ENCODE measurements at regions not wholly inside any gene's neighbourhood (a gene's known extent, or its start where the extent isn't known, plus 50 kb on each side); places are given as distances from the start of the nearest gene placed in this dataset.

DNA sequence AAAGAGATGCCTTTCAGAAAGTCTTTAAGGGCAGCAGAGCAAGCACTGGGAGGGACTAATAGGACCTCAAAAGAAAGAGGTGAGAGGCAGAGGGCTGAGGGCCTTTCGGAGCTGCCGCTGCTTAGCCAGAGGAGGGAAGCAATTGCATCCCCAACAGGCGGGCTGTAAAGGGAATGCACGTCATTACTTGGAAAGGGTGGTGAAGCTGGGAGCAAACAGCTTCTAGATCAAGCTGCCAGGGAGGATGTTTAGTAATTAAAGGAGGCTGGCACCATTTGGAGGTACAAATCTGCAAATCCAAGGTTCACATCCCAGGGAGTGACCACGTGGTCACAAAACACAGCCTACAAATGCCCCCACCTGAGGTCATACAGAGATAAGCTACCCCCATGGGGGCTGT lies 429.0 kb upstream of the RBFOX1 start:
- ChIA-PET CTCF (no interaction called here), POLR2A (no interaction called here)
- TF ChIP-seq LEF1 (IDR thresholded peaks at IDR 0.05; ENCODE audit: borderline replicate concordance): no peak
- TF ChIP-seq ARNT (IDR thresholded peaks at IDR 0.05): no peak
- no peak for TF ChIP-seq FOXM1 (IDR thresholded peaks at IDR 0.05; ENCODE audit: borderline replicate concordance)
- TF ChIP-seq, protein P1, sequence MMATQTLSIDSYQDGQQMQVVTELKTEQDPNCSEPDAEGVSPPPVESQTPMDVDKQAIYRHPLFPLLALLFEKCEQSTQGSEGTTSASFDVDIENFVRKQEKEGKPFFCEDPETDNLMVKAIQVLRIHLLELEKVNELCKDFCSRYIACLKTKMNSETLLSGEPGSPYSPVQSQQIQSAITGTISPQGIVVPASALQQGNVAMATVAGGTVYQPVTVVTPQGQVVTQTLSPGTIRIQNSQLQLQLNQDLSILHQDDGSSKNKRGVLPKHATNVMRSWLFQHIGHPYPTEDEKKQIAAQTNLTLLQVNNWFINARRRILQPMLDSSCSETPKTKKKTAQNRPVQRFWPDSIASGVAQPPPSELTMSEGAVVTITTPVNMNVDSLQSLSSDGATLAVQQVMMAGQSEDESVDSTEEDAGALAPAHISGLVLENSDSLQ (IDR thresholded peaks at IDR 0.05): no peak
- no peak for TF ChIP-seq HDGF (IDR thresholded peaks at IDR 0.05; ENCODE audit: borderline replicate concordance)
- no peak for TF ChIP-seq CTBP1 (IDR thresholded peaks at IDR 0.05; ENCODE audit: borderline replicate concordance)
- no peak for TF ChIP-seq SP1 (IDR thresholded peaks at IDR 0.05)
- TF ChIP-seq ELF4 (IDR thresholded peaks at IDR 0.05): no peak
- no peak for TF ChIP-seq FOXK2 (IDR thresholded peaks at IDR 0.05)
- no peak for TF ChIP-seq TARDBP (IDR thresholded peaks at IDR 0.05)
- no peak for TF ChIP-seq FOXA1 (IDR thresholded peaks at IDR 0.05)
- TF ChIP-seq SUZ12 (IDR thresholded peaks at IDR 0.05): no peak
- TF ChIP-seq BHLHE40 (IDR thresholded peaks at IDR 0.05; ENCODE audit: borderline replicate concordance): no peak
- no peak for TF ChIP-seq L3MBTL2 (conservative IDR thresholded peaks at IDR 0.05)
- TF ChIP-seq NFRKB (IDR thresholded peaks at IDR 0.05): no peak
- TF ChIP-seq ZNF384 (IDR thresholded peaks at IDR 0.05): no peak
- no peak for DNase-seq (ENCODE audit: extremely low spot score)

DNA sequence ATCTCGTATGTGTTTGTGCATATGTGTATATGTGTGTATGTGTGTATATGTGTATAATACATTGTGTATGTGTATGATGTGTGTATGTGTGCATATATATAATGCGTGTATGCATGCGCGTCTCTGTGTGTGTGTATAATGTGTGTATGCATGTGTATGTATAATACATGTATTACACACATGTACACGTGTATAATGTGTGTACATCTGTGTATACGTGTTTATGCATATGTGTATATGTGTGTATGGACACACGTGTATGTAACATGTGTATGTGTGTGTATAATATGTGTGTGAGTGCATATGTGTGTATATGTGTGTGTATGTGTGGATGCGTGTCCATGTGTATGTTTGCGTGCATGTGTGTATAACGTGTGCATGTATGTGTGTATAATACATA lies 433.7 kb upstream of the RBFOX1 start:
- ChIA-PET POLR2A (no interaction called here), CTCF (no interaction called here)
- TF ChIP-seq LEF1 (IDR thresholded peaks at IDR 0.05; ENCODE audit: borderline replicate concordance) (no peak), NFRKB (IDR thresholded peaks at IDR 0.05) (no peak), HDGF (IDR thresholded peaks at IDR 0.05; ENCODE audit: borderline replicate concordance) (no peak), BHLHE40 (IDR thresholded peaks at IDR 0.05; ENCODE audit: borderline replicate concordance) (no peak), ZNF384 (IDR thresholded peaks at IDR 0.05) (no peak), SUZ12 (IDR thresholded peaks at IDR 0.05) (no peak), ELF4 (IDR thresholded peaks at IDR 0.05) (no peak), SP1 (IDR thresholded peaks at IDR 0.05) (no peak), FOXA1 (IDR thresholded peaks at IDR 0.05) (no peak), ARNT (IDR thresholded peaks at IDR 0.05) (no peak)
- no peak for DNase-seq (ENCODE audit: extremely low spot score)

DNA sequence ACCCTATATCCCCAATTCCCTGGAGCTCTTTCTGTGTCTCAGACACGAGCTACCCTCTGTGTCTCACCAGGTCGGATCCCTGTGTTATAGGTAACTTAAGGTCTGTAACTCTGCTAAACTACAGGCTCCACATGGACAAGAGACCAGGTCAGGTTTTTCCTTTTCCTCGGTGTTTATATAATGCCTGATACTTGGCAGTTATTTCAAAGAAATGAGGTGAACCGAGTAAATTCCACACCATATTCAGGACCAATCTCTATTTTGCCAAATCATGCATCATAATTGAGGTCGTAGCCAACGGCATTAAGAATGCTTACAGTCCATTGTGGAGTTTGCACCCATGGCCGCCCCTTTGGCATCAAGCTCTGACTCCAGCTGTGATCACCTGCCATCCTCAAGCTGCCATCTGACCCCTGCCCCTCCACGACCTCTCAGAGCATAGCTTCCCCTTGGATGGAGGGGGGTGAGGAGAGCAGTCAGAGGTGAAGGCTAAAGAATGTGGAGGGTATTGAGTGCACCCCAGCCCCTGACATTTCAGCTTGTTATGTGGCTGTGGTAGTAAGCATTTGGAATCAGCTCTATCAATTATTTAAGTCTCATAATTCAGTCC lies 434.7 kb upstream of the RBFOX1 start:
- ChIA-PET CTCF (no interaction called here), POLR2A (no interaction called here)
- DNase-seq (ENCODE audit: extremely low spot score): no peak
- TF ChIP-seq SP1 (IDR thresholded peaks at IDR 0.05): no peak
- TF ChIP-seq, protein P1 (IDR thresholded peaks at IDR 0.05): no peak
- TF ChIP-seq ARNT (IDR thresholded peaks at IDR 0.05): no peak
- TF ChIP-seq SUZ12 (IDR thresholded peaks at IDR 0.05): no peak
- TF ChIP-seq L3MBTL2 (conservative IDR thresholded peaks at IDR 0.05): no peak
- no peak for TF ChIP-seq FOXM1 (IDR thresholded peaks at IDR 0.05; ENCODE audit: borderline replicate concordance)
- TF ChIP-seq ZNF384 (IDR thresholded peaks at IDR 0.05): no peak
- TF ChIP-seq BHLHE40 (IDR thresholded peaks at IDR 0.05; ENCODE audit: borderline replicate concordance): no peak
- no peak for TF ChIP-seq FOXA1 (IDR thresholded peaks at IDR 0.05)
- TF ChIP-seq TARDBP (IDR thresholded peaks at IDR 0.05): no peak
- no peak for TF ChIP-seq FOXK2 (IDR thresholded peaks at IDR 0.05)
- TF ChIP-seq CTBP1 (IDR thresholded peaks at IDR 0.05; ENCODE audit: borderline replicate concordance): no peak
- TF ChIP-seq NFRKB (IDR thresholded peaks at IDR 0.05): no peak
- no peak for TF ChIP-seq HDGF (IDR thresholded peaks at IDR 0.05; ENCODE audit: borderline replicate concordance)
- no peak for TF ChIP-seq ELF4 (IDR thresholded peaks at IDR 0.05)
- no peak for TF ChIP-seq LEF1 (IDR thresholded peaks at IDR 0.05; ENCODE audit: borderline replicate concordance)

DNA sequence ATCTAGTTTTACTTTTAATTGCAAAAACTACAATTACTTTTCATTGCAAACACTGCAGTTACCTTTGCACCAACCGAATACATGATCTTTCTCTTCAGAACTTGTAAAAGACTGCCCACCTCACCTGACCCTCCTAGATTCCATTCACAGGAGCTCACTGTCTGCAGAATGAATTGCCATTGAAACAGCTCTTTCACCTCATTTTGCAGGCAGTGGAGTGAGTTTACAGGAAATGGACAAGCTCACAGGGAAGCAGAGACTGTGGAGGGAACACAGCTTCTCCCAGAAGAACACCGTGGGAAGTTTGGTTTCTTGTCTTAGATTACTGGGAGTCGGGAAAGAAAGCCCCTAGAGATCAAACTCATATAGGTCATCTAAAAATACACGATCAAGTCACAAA lies 439.7 kb upstream of the RBFOX1 start:
- CTCF ChIA-PET: no interaction called here
- POLR2A ChIA-PET: no interaction called here
- no peak for DNase-seq (ENCODE audit: extremely low spot score)
- TF ChIP-seq FOXA1 (IDR thresholded peaks at IDR 0.05): no peak
- TF ChIP-seq LEF1 (IDR thresholded peaks at IDR 0.05; ENCODE audit: borderline replicate concordance): no peak
- TF ChIP-seq SP1 (IDR thresholded peaks at IDR 0.05): no peak
- TF ChIP-seq L3MBTL2 (conservative IDR thresholded peaks at IDR 0.05): no peak

DNA sequence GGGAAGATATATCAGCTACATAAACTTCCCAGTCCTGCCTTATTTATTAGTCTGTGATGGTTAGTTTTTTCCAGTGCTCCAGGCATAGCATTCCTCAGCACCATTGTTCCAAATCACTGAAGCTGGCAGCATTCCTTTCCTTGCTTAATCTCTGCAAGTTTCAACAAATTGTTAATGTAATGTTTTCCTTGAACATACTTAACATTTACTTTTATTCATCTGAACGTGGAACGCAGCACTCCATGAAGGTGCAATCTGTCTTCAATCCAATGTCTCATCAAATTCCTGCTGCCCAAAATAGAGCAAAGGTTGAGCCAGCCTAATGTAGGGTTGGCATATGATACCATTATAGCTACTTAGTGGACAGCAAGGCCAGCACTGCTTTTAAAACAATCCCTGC lies 441.1 kb upstream of the RBFOX1 start:
- TF ChIP-seq FOXK2 (IDR thresholded peaks at IDR 0.05) (no peak), FOXM1 (IDR thresholded peaks at IDR 0.05; ENCODE audit: borderline replicate concordance) (no peak), NFRKB (IDR thresholded peaks at IDR 0.05) (no peak), L3MBTL2 (conservative IDR thresholded peaks at IDR 0.05) (no peak), ZNF384 (IDR thresholded peaks at IDR 0.05) (no peak), SP1 (IDR thresholded peaks at IDR 0.05) (no peak), CTBP1 (IDR thresholded peaks at IDR 0.05; ENCODE audit: borderline replicate concordance) (no peak), FOXA1 (IDR thresholded peaks at IDR 0.05) (no peak), ELF4 (IDR thresholded peaks at IDR 0.05) (no peak), HDGF (IDR thresholded peaks at IDR 0.05; ENCODE audit: borderline replicate concordance) (no peak), LEF1 (IDR thresholded peaks at IDR 0.05; ENCODE audit: borderline replicate concordance) (no peak), BHLHE40 (IDR thresholded peaks at IDR 0.05; ENCODE audit: borderline replicate concordance) (no peak), TARDBP (IDR thresholded peaks at IDR 0.05) (no peak)
- TF ChIP-seq, protein P1 (IDR thresholded peaks at IDR 0.05): no peak
- POLR2A ChIA-PET: no interaction called here
- CTCF ChIA-PET: no interaction called here
- no peak for DNase-seq (ENCODE audit: extremely low spot score)

DNA sequence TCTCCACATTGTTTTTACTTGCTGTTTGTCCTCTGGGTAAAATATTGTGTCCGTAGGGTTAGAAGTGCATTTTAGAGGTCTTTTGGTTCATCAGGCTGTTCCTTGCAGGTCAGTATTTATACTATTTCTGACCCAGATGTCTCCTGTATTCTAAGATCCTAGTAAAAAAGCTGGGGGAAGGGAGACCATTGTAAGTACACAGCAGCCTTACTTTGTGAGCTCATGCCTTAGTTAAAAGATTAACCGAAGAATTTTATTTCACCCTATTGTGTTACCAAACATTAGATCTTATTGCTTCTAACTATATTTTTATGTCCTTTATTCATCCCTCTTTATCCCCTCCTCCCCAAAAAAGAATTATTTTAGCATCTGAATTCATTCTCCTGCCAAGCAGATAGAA lies 444.1 kb upstream of the RBFOX1 start:
- ChIA-PET CTCF (no interaction called here), POLR2A (no interaction called here)
- no peak for DNase-seq (ENCODE audit: extremely low spot score)
- TF ChIP-seq L3MBTL2 (conservative IDR thresholded peaks at IDR 0.05) (no peak), SP1 (IDR thresholded peaks at IDR 0.05) (no peak), LEF1 (IDR thresholded peaks at IDR 0.05; ENCODE audit: borderline replicate concordance) (no peak), NFRKB (IDR thresholded peaks at IDR 0.05) (no peak), FOXA1 (IDR thresholded peaks at IDR 0.05) (no peak), TARDBP (IDR thresholded peaks at IDR 0.05) (no peak), HDGF (IDR thresholded peaks at IDR 0.05; ENCODE audit: borderline replicate concordance) (no peak), ELF4 (IDR thresholded peaks at IDR 0.05) (no peak), SUZ12 (IDR thresholded peaks at IDR 0.05) (no peak), FOXK2 (IDR thresholded peaks at IDR 0.05) (no peak), ZNF384 (IDR thresholded peaks at IDR 0.05) (no peak), BHLHE40 (IDR thresholded peaks at IDR 0.05; ENCODE audit: borderline replicate concordance) (no peak), CTBP1 (IDR thresholded peaks at IDR 0.05; ENCODE audit: borderline replicate concordance) (no peak), FOXM1 (IDR thresholded peaks at IDR 0.05; ENCODE audit: borderline replicate concordance) (no peak), ARNT (IDR thresholded peaks at IDR 0.05) (no peak)
- TF ChIP-seq, protein P1 (IDR thresholded peaks at IDR 0.05): no peak
